Activated CD4-positive, alpha-beta T cell treated with anti-CD3 and anti-CD28 coated beads, Interleukin-2, amount 10 ng/mL, durations not matched to agents 7 days and 5 days (primary cell): ENCODE measurements at regions not wholly inside any gene's neighbourhood (a gene's known extent, or its start where the extent isn't known, plus 50 kb on each side); places are given as distances from the start of the nearest gene placed in this dataset.
"Not testable (repeated sequence)": the region's sequence is repeated elsewhere in the genome, so short reads cannot be mapped to it uniquely, and the experiment has no call there.

Experiments used
- CTCF ChIA-PET: fragments of 350-600 bp; sonication (Branson Sonifier 250); formaldehyde crosslinking; loops from one replicate; lab custom pipeline; 2021; ENCODE audit warnings: antibody characterized with exemption; lab: Charles Lee
- POLR2A ChIA-PET: fragments of 350-600 bp; sonication (Branson Sonifier 250); formaldehyde crosslinking; loops from one replicate; lab custom pipeline; 2021; ENCODE audit warnings: antibody characterized with exemption; lab: Charles Lee
- DNase-seq: peaks from one replicate; pipeline ENCODE4 v3.0.0-alpha.2; 2020
- H3K27ac Mint-ChIP-seq: one replicate; pipeline ENCODE4 v1.8.0; 2021; ENCODE audit warnings: mild to moderate bottlenecking, moderate library complexity, mixed read lengths
- H3K27me3 Mint-ChIP-seq: one replicate; pipeline ENCODE4 v1.8.0; 2021; ENCODE audit warnings: mixed read lengths
- H3K36me3 Mint-ChIP-seq: one replicate; pipeline ENCODE4 v1.8.0; 2021; ENCODE audit warnings: low read depth, mixed read lengths
- H3K4me1 Mint-ChIP-seq: one replicate; pipeline ENCODE4 v1.8.0; 2021; ENCODE audit warnings: mixed read lengths
- H3K4me3 Mint-ChIP-seq: one replicate; pipeline ENCODE4 v1.8.0; 2021; ENCODE audit warnings: mild to moderate bottlenecking, moderate library complexity, mixed read lengths
- H3K9me3 Mint-ChIP-seq: one replicate; pipeline ENCODE4 v1.8.0; 2021; ENCODE audit warnings: mixed read lengths

DNA sequence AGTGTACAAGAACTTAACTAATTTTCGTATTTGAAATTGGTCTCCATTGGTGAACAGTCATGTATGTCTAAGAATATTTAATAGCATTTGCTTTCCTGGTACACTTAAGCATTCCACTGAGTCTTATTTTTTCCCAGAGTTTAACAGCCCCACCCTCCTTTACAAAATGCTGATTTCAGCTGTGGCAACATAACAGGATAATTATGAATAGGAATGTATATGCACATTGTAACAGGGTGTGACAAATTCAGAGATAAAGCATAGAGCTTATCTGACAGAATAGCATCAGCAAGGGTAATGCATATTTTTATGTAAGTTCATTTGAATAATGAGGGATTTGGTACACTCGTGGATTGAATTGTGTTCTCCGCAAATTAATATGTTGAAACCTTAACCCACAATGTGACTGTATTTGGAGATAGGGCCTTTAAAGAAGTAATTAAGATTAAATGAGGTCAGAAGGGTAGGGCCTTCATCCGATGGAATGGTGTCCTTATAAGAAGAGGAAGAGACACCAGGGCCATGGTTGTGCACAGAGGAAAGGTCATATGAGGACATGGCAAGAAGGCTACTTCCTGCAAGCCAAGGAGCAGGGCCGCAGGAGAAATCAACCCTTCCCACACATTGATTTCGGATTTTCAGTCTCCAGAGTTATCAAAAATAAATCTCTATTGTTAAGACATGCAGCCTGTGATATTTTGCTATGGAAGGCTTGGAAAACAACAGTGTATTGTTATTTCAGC is 439.7 kb upstream of the CDH20 start:
- H3K36me3 Mint-ChIP-seq = no peaks in the 10 kb centered on the region
- no peaks in the 10 kb centered on the region for H3K27me3 Mint-ChIP-seq
- CTCF ChIA-PET = no interaction called here
- H3K9me3 Mint-ChIP-seq = no peaks in the 10 kb centered on the region
- H3K4me1 Mint-ChIP-seq = no peaks in the 10 kb centered on the region
- H3K27ac Mint-ChIP-seq = no peak overlapping the region
- POLR2A ChIA-PET = no interaction called here
- no peak overlapping the region for H3K4me3 Mint-ChIP-seq
- no peak for DNase-seq

DNA sequence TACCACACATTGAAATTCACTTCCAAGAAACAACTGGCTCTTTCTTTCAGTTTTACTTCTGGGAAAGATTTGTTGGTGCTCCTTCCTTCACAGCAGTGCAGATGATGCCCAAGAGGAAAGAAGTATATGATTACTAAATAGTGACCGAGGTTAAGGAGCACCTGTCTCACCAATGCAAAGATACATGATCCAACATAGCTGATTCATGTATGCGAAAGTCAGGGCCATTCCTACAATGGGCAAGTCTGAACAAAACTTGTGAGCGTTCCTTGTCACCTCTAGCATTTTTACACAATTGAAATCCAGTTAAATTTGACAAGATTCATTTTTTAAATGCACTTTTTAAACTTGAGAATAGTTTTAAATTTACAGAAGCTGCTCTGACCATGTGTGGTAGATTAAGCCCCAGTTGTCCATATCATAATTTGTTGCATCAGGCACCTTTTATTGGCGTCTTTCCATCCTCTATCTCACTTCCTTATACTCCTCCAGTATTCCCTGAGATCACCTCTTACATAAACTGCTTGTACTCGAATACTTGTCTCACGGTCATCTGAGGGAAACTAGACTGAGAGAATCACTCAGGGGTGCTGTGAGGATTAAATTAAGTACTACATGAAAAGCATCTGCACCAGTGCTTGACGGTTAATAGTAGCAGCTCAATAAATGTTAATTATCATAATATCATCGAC is 438.8 kb upstream of the CDH20 start:
- CTCF ChIA-PET = interaction anchor here (1.2 kb wide), 1 partner anchor 11 kb away, joined by 3 read pairs; no protein-coding TSS in a partner anchor
- H3K27me3 Mint-ChIP-seq = no peaks in the 10 kb centered on the region
- no peak overlapping the region for H3K4me3 Mint-ChIP-seq
- no peak for DNase-seq
- POLR2A ChIA-PET = no interaction called here
- no peaks in the 10 kb centered on the region for H3K9me3 Mint-ChIP-seq
- H3K4me1 Mint-ChIP-seq = no peaks in the 10 kb centered on the region
- no peaks in the 10 kb centered on the region for H3K36me3 Mint-ChIP-seq
- H3K27ac Mint-ChIP-seq = no peak overlapping the region

DNA sequence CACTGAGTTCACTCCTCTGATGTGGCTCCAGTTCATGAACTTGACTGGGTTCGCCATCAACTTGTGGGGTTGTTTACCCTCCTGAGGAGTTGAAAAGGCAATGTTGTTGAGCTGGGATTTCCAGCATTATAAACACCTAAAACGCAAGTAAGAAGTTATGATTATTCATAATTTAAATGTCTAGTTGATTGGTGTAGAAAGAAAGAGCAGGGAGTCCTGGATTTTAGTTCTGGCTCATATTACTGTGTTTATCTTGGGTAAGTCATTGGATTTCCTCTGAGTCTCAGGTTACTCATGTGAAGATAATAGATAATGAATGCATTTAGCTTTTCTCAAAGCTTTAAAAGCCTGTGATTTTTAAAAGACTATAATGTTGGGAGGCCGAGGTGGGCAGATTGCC is 438.0 kb upstream of the CDH20 start:
- H3K4me1 Mint-ChIP-seq = no peaks in the 10 kb centered on the region

DNA sequence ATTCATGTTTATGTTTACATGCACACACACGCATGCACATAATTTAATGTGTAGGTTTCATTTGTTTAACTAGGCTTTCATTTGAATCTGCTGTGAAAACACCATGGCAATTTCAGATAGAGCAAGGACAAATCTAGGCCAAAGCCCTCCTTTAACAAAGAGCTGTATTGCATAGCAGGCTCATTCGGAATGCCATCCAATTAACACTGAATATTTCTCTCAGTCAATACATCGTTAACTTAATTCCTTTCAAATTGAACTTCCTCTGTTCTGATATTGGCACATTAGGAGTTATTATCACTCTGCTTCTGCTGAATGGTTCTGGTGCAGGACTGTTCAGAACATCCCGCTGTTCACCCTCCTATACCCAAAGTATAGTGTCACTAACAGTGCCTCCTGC is 435.1 kb upstream of the CDH20 start:
- H3K9me3 Mint-ChIP-seq = no peaks in the 10 kb centered on the region
- DNase-seq = no peak
- H3K4me3 Mint-ChIP-seq = no peak overlapping the region
- H3K27me3 Mint-ChIP-seq = no peaks in the 10 kb centered on the region
- no peak overlapping the region for H3K27ac Mint-ChIP-seq
- H3K4me1 Mint-ChIP-seq = no peaks in the 10 kb centered on the region
- POLR2A ChIA-PET = no interaction called here
- H3K36me3 Mint-ChIP-seq = no peaks in the 10 kb centered on the region
- CTCF ChIA-PET = no interaction called here

More for the DNA sequence above, 438.0 kb upstream of the CDH20 start:
- no peaks in the 10 kb centered on the region for H3K36me3 Mint-ChIP-seq
- no peaks in the 10 kb centered on the region for H3K27me3 Mint-ChIP-seq
- H3K9me3 Mint-ChIP-seq = no peaks in the 10 kb centered on the region
- CTCF ChIA-PET = interaction anchor here (1.2 kb wide), 1 partner anchor 10 kb away, joined by 3 read pairs; no protein-coding TSS in a partner anchor
- H3K4me3 Mint-ChIP-seq = no peak overlapping the region
- no peak overlapping the region for H3K27ac Mint-ChIP-seq
- POLR2A ChIA-PET = no interaction called here
- DNase-seq = no peak

DNA sequence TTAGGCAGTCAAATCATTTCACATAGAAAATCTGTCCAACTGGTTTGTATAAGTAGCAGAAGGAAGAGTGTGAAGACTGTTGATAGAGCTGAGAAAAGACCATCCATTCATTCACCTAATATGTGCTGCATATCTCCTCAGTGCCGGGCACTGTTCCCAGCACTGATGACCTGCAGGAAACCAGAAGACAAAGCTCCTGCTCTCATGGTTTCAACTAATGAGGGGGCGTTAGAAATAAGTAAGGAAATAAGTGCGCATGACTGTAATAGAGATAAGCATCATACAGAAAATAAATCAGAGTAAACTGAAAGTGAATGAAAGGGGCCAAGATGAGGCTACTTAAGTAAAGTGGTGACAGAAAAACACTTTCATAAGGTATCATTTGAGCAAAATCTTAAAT is 427.5 kb upstream of the CDH20 start:
- POLR2A ChIA-PET = no interaction called here
- H3K27ac Mint-ChIP-seq = no peak overlapping the region
- no peak for DNase-seq
- H3K36me3 Mint-ChIP-seq = no peaks in the 10 kb centered on the region
- H3K4me1 Mint-ChIP-seq = no peaks in the 10 kb centered on the region
- H3K27me3 Mint-ChIP-seq = no peaks in the 10 kb centered on the region
- no peaks in the 10 kb centered on the region for H3K9me3 Mint-ChIP-seq
- CTCF ChIA-PET = interaction anchor here (1.0 kb wide), 1 partner anchor 11 kb away, joined by 3 read pairs; no protein-coding TSS in a partner anchor
- no peak overlapping the region for H3K4me3 Mint-ChIP-seq

DNA sequence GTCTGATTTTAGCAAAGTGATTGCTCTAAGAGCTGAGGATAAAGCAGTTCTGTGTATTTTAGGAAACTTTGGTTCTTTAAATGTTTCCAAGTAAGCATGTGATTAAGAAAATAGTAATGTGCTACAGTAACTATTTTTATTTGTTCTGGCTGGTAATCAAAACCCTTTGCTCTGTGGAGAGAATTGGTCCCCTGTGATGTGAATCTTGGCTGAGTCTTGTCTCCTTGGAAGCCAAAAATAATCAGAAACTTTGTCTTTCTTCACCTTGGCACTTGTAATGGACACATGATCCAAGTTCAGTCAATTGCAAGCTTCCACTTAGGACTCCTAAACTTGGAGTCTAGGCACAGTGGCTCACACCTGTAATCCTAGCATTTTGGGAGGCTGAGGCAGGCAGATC is 422.7 kb upstream of the CDH20 start:
- no peaks in the 10 kb centered on the region for H3K9me3 Mint-ChIP-seq
- DNase-seq = no peak
- H3K27me3 Mint-ChIP-seq = no peaks in the 10 kb centered on the region
- H3K36me3 Mint-ChIP-seq = no peaks in the 10 kb centered on the region
- no peaks in the 10 kb centered on the region for H3K4me1 Mint-ChIP-seq
- H3K4me3 Mint-ChIP-seq = no peak overlapping the region
- ChIA-PET CTCF (no interaction called here), POLR2A (no interaction called here)
- H3K27ac Mint-ChIP-seq = no peak overlapping the region

DNA sequence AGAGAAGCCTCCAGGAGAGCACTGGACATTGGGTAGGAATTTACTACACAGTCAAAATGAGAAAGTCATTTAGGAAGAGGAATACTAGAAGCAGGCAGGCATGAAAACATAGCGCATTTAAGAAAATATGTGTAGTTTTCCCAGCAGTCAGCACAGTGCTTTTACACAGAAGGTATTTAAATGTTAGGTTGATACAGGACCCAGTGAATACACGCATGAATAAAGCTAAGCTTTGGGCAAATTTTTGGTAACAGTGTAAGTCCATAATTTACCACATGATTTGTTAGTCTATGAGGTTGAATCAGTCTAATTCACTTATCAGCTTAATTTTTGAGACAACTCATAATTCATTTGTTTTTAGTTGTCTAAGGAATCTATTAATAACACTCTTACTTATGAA is 421.7 kb upstream of the CDH20 start:
- CTCF ChIA-PET = no interaction called here
- H3K27ac Mint-ChIP-seq = no peak overlapping the region
- H3K27me3 Mint-ChIP-seq = no peaks in the 10 kb centered on the region

DNA sequence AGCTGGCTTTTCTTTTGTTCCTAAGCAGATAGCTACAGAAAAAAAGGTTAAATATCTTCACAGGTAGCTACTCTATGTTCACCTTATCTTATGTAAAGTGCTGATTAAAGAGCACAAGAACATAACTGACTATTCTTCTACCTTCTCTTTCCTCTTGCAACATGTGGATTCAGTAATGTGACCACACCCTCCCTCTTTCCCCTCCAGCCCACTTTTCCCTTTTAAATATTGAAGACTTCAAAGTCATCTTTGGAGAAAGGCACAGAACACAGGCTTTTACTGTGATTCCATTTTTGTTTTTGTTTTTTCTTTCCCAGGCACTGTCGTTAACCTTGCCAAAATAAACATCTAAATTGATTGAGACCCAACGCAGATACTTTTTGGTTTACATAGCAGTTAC is 418.1 kb upstream of the CDH20 start:
- CTCF ChIA-PET = no interaction called here
- Mint-ChIP-seq H3K4me1 (no peaks in the 10 kb centered on the region), H3K27ac (no peak overlapping the region), H3K9me3 (peaks cover 3% of the 10 kb centered on the region), H3K36me3 (no peaks in the 10 kb centered on the region), H3K27me3 (no peaks in the 10 kb centered on the region), H3K4me3 (no peak overlapping the region)
- POLR2A ChIA-PET = no interaction called here
- DNase-seq = no peak

More for the DNA sequence above, 421.7 kb upstream of the CDH20 start:
- no peak overlapping the region for H3K4me3 Mint-ChIP-seq
- no peak for DNase-seq
- no peaks in the 10 kb centered on the region for H3K36me3 Mint-ChIP-seq
- H3K4me1 Mint-ChIP-seq = no peaks in the 10 kb centered on the region
- POLR2A ChIA-PET = no interaction called here
- no peaks in the 10 kb centered on the region for H3K9me3 Mint-ChIP-seq

DNA sequence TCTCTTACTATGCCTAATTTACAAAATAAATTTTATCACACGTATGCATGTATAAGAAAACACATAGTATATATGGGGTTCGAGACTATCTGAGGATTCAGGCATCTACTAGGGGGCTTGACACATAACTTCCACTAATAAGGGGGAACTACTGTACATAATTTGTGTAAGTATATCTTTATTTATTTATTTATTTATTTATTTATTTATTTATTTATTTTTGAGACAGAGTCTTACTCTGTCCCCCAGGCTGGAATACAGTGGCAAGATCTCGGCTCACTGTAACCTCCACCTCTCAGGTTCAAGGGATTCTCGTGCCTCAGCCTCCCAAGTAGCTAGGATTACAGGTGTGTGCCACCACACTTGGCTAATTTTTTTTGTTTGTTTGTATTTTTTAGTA is 414.4 kb upstream of the CDH20 start:
- H3K27ac Mint-ChIP-seq, H3K9me3 Mint-ChIP-seq, POLR2A ChIA-PET, DNase-seq, CTCF ChIA-PET, H3K4me1 Mint-ChIP-seq, H3K36me3 Mint-ChIP-seq, H3K4me3 Mint-ChIP-seq, H3K27me3 Mint-ChIP-seq: not testable (repeated sequence)

DNA sequence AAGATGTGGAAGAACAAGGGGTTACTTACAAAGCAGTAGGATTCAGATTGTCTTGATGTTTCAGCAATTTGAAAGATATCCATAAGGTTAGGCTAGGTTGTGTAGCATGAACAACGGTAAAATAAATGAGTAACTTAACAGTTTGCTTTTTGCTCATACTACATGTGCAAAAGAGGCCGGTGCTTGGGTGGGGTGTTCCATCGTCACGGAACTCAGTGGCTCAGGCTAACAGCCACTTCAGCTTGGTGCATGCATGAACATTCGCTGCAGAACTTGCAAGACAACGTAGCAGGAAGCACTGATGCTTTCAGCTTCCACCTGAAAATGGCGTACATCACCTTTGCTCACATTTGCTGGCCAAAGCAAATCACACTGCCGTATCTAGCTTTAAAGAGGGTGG is 407.3 kb upstream of the CDH20 start:
- Mint-ChIP-seq H3K4me1 (no peaks in the 10 kb centered on the region), H3K27ac (no peak overlapping the region), H3K4me3 (no peak overlapping the region), H3K9me3 (peaks cover 9% of the 10 kb centered on the region), H3K36me3 (no peaks in the 10 kb centered on the region), H3K27me3 (no peaks in the 10 kb centered on the region)
- no peak for DNase-seq
- ChIA-PET CTCF (no interaction called here), POLR2A (no interaction called here)

DNA sequence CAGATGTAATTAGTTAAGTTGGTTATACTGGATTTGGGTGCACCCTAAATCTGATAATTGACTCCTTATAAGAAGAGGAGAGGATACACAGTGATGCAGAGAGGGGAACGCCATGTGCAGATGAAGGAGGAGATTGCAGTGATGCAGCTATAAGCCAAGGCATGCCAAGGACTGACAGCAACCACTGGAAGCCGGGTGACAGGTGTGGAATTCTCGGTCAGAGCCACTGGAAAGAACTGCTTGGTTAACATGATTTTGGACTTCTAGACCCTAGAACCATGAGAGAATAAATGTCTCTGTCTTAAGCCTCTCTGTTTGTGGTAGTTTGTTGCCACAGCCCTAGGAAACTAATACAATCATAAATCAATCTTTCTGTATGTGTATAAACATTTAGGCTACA is 403.3 kb upstream of the CDH20 start:
- ChIA-PET CTCF (no interaction called here), POLR2A (no interaction called here)
- no peaks in the 10 kb centered on the region for H3K36me3 Mint-ChIP-seq
- peaks cover 9% of the 10 kb centered on the region for H3K9me3 Mint-ChIP-seq
- H3K4me3 Mint-ChIP-seq = no peak overlapping the region
- DNase-seq = no peak
- no peaks in the 10 kb centered on the region for H3K4me1 Mint-ChIP-seq
- no peaks in the 10 kb centered on the region for H3K27me3 Mint-ChIP-seq
- no peak overlapping the region for H3K27ac Mint-ChIP-seq

DNA sequence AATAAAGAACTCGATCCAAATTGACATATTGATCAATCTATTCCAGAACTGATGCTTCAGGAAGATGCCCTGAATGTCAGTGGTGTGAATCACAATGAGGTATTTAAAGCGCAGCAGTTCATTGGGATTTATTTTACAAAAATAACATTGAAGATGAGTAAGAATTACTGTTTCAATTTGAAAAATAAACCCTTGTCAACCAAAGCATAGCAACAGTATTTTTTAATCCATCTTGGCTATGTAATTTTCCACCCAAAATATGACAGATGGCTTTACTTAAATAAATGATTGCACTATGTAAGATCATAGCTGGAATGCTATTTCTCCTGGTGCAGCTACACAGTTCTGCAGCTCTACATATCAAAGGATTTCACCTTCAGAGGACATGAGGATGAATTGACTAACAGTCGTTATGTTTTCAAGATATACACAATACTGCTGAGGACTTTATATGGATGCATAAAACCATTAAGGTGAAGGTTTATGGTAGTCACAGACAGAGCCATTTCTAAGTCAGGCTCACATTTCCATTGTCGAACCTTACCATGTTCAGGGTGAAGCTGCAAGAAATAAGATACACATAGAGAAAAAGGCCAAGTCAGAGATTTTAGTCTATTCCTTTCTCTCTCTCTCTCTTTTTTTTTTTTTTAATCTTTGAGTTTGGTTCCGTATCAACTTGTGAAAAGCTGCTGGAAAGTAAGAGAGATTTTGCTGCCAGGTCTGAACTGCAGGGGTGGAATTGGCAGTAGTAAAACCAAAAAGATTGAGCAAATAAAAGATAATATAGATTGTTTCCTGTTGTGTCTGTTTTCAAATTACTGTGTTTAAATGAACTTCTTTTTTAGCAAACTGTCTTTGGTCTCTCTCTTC is 398.0 kb upstream of the CDH20 start:
- ChIA-PET POLR2A (no interaction called here), CTCF (no interaction called here)
- no peaks in the 10 kb centered on the region for H3K4me1 Mint-ChIP-seq

DNA sequence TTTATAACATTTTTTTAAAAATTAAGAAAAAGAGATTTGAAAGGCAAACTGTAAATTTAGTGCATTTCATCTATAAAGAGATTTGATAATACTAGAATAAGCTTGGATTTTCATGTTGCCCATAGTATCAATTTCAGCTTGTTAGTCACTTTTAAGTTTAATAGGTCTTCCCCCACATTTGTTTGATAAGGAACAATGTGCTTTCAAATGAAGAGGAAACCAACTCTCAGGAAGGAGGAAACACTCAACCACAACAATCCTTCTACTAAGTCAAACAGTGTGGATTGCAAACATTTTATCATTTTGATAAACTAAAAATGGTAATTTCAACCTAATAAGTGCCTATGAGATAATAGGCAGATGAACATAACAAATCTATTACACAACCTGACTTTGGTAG is 397.1 kb upstream of the CDH20 start:
- no peaks in the 10 kb centered on the region for H3K27me3 Mint-ChIP-seq
- no peaks in the 10 kb centered on the region for H3K36me3 Mint-ChIP-seq
- no peak overlapping the region for H3K27ac Mint-ChIP-seq
- no peaks in the 10 kb centered on the region for H3K9me3 Mint-ChIP-seq
- no peak overlapping the region for H3K4me3 Mint-ChIP-seq
- ChIA-PET CTCF (no interaction called here), POLR2A (no interaction called here)
- no peaks in the 10 kb centered on the region for H3K4me1 Mint-ChIP-seq
- DNase-seq = no peak

More for the DNA sequence above, 398.0 kb upstream of the CDH20 start:
- no peak for DNase-seq
- no peaks in the 10 kb centered on the region for H3K36me3 Mint-ChIP-seq
- no peaks in the 10 kb centered on the region for H3K27me3 Mint-ChIP-seq
- no peak overlapping the region for H3K4me3 Mint-ChIP-seq
- no peak overlapping the region for H3K27ac Mint-ChIP-seq
- peaks cover under 1% of the 10 kb centered on the region for H3K9me3 Mint-ChIP-seq
